ENCODE measurements at regions not wholly inside any gene's neighbourhood (a gene's known extent, or its start where the extent isn't known, plus 50 kb on each side); places are given as distances from the start of the nearest gene placed in this dataset.

GRCh38 chr12:61694214-61694613 is 566.0 kb upstream of the USP15 start:
- TF ChIP-seq CTCF (IDR thresholded peaks at IDR 0.05; ENCODE audit: insufficient read depth, low read depth, low read length), result no peak

GRCh38 chr12:61701471-61701870 is 558.7 kb upstream of the USP15 start:
- TF ChIP-seq CTCF (IDR thresholded peaks at IDR 0.05; ENCODE audit: insufficient read depth, low read depth, low read length), result no peak
- no peak for DNase-seq (ENCODE audit: low read depth)
- no peak overlapping the region for H3K4me3 ChIP-seq (ENCODE audit: low read depth, low read length)

More at GRCh38 chr12:61694214-61694613, 566.0 kb upstream of the USP15 start:
- DNase-seq (ENCODE audit: low read depth), result no peak
- no peak overlapping the region for H3K4me3 ChIP-seq (ENCODE audit: low read depth, low read length)

- no peak overlapping the region for H3K4me3 ChIP-seq (ENCODE audit: low read depth, low read length)
- DNase-seq (ENCODE audit: low read depth), result no peak
- no peak for TF ChIP-seq CTCF (IDR thresholded peaks at IDR 0.05; ENCODE audit: insufficient read depth, low read depth, low read length)
Observed at GRCh38 chr12:61706783-61707182, 553.4 kb upstream of the USP15 start.

GRCh38 chr12:61713121-61713520 is 547.1 kb upstream of the USP15 start:
- no peak for TF ChIP-seq CTCF (IDR thresholded peaks at IDR 0.05; ENCODE audit: insufficient read depth, low read depth, low read length)
- DNase-seq (ENCODE audit: low read depth), result peak; percentile 26
- H3K4me3 ChIP-seq (ENCODE audit: low read depth, low read length), result no peak overlapping the region

GRCh38 chr12:61717986-61718385 is 542.2 kb upstream of the USP15 start:
- DNase-seq (ENCODE audit: low read depth), result no peak
- H3K4me3 ChIP-seq (ENCODE audit: low read depth, low read length), result no peak overlapping the region

GRCh38 chr12:61739925-61740324 is 520.3 kb upstream of the USP15 start:
- no peak for TF ChIP-seq CTCF (IDR thresholded peaks at IDR 0.05; ENCODE audit: insufficient read depth, low read depth, low read length)
- H3K4me3 ChIP-seq (ENCODE audit: low read depth, low read length), result no peak overlapping the region
- no peak for DNase-seq (ENCODE audit: low read depth)

More at GRCh38 chr12:61717986-61718385, 542.2 kb upstream of the USP15 start:
- no peak for TF ChIP-seq CTCF (IDR thresholded peaks at IDR 0.05; ENCODE audit: insufficient read depth, low read depth, low read length)

GRCh38 chr12:61750604-61751003 is 509.6 kb upstream of the USP15 start:
- no peak overlapping the region for H3K4me3 ChIP-seq (ENCODE audit: low read depth, low read length)
- DNase-seq (ENCODE audit: low read depth), result peak; percentile 20
- TF ChIP-seq CTCF (IDR thresholded peaks at IDR 0.05; ENCODE audit: insufficient read depth, low read depth, low read length), result no peak
